ENCODE measurements at regions not wholly inside any gene's neighbourhood (a gene's known extent, or its start where the extent isn't known, plus 50 kb on each side); places are given as distances from the start of the nearest gene placed in this dataset.

DNA sequence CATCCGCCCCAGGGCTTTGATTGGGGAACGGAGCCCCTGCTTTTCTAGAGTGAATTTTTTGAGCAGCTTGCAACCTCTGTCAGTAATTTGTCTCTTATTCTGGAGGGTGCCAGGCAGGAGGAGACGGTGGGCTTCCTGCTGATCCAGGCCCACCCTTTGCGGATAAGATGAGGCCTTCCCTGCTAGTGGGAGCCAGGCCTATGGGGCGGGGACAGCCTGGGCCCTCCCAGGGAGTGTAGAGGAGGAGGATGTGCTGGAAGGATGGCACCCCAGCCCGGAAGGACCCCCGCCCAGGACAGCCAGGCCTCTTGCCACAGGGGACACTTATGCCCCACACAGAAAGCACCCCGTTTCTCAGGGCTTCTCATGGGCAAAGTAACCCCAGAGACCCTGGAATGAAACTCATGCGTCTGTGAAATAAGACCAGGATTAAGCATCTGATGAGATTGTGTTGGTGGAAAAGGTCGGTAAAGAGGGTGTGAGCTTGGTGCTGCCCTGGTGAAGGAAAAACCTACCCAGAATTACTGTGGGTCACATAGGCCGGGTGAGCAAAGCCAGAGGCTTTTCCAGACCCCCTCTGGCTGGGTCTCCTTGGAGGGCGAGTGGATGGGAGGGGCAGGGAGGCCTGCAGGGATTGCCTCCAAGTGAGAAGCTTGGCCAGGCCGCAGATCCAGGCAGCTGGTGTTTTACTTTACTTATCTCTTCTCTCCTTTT lies 118.7 kb downstream of the SIK1 start:
- Histone ChIP-seq H3K9ac (no peak overlapping the region), H3K9me2 (no peaks in the 10 kb centered on the region), H3K79me2 (ENCODE audit: insufficient read depth) (no peaks in the 10 kb centered on the region), H3K4me1 (ENCODE audit: control insufficient read depth in 1 of 2, insufficient read depth in 2 of 2, low read depth in 1 of 2, low read length in 1 of 2) (peaks cover 0 to 8% of the 10 kb centered on the region in 2 experiments; a peak in 1 of 4 replicates), H3K27me3 (ENCODE audit: insufficient read depth) (no peaks in the 10 kb centered on the region), H3K27ac (ENCODE audit: low read depth in 2 of 2, low read length in 1 of 2) (no peak overlapping the region), H3K36me3 (replicated peaks in 1 of 2; ENCODE audit: control insufficient read depth in 1 of 2, insufficient read depth in 2 of 2, low read length in 1 of 2) (no peaks in the 10 kb centered on the region), H3K9me3 (no peaks in the 10 kb centered on the region), H2AFZ (ENCODE audit: low read depth) (no peak overlapping the region), H3F3A (replicated peaks; ENCODE audit: insufficient read depth) (no peaks in the 10 kb centered on the region), H3K4me3 (ENCODE audit: low read depth in 2 of 2, low read length in 1 of 2) (no peak overlapping the region), H4K20me1 (ENCODE audit: insufficient read depth) (no peaks in the 10 kb centered on the region), H3K4me2 (no peak overlapping the region)
- ChIA-PET POLR2A (interaction anchor here (0.9 kb wide), 1 partner anchor 12 kb away, joined by 3 read pairs; no protein-coding TSS in a partner anchor), CTCF (no interaction called here)
- 77% methylated on average over 10 of the region's 13 CpGs for WGBS (ENCODE audit: low lambda C conversion rate)
- TF ChIP-seq GABPA (IDR thresholded peaks at IDR 0.05; ENCODE audit: low read depth), result no peak
- TF ChIP-seq, protein P1, sequence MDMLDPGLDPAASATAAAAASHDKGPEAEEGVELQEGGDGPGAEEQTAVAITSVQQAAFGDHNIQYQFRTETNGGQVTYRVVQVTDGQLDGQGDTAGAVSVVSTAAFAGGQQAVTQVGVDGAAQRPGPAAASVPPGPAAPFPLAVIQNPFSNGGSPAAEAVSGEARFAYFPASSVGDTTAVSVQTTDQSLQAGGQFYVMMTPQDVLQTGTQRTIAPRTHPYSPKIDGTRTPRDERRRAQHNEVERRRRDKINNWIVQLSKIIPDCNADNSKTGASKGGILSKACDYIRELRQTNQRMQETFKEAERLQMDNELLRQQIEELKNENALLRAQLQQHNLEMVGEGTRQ (IDR thresholded peaks at IDR 0.05; ENCODE audit: borderline replicate concordance, low read depth, low read length), result no peak
- TF ChIP-seq YY1 (IDR thresholded peaks at IDR 0.05; ENCODE audit: low read depth), result no peak
- no peak for TF ChIP-seq SMC3 (IDR thresholded peaks at IDR 0.05; ENCODE audit: low read depth, low read length)
- no peak for TF ChIP-seq RAD21 (IDR thresholded peaks at IDR 0.05; ENCODE audit: low read length)
- no peak for TF ChIP-seq NFIC (IDR thresholded peaks at IDR 0.05; ENCODE audit: borderline replicate concordance)
- TF ChIP-seq, protein P2, sequence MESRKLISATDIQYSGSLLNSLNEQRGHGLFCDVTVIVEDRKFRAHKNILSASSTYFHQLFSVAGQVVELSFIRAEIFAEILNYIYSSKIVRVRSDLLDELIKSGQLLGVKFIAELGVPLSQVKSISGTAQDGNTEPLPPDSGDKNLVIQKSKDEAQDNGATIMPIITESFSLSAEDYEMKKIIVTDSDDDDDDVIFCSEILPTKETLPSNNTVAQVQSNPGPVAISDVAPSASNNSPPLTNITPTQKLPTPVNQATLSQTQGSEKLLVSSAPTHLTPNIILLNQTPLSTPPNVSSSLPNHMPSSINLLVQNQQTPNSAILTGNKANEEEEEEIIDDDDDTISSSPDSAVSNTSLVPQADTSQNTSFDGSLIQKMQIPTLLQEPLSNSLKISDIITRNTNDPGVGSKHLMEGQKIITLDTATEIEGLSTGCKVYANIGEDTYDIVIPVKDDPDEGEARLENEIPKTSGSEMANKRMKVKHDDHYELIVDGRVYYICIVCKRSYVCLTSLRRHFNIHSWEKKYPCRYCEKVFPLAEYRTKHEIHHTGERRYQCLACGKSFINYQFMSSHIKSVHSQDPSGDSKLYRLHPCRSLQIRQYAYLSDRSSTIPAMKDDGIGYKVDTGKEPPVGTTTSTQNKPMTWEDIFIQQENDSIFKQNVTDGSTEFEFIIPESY (IDR thresholded peaks at IDR 0.05; ENCODE audit: borderline replicate concordance, low read depth), result no peak
- TF ChIP-seq FOSL2 (IDR thresholded peaks at IDR 0.05; ENCODE audit: borderline replicate concordance, low read depth), result no peak
- TF ChIP-seq GATA2 (CRISPR knock-in tag; IDR thresholded peaks at IDR 0.05), result no peak
- TF ChIP-seq, protein P3, sequence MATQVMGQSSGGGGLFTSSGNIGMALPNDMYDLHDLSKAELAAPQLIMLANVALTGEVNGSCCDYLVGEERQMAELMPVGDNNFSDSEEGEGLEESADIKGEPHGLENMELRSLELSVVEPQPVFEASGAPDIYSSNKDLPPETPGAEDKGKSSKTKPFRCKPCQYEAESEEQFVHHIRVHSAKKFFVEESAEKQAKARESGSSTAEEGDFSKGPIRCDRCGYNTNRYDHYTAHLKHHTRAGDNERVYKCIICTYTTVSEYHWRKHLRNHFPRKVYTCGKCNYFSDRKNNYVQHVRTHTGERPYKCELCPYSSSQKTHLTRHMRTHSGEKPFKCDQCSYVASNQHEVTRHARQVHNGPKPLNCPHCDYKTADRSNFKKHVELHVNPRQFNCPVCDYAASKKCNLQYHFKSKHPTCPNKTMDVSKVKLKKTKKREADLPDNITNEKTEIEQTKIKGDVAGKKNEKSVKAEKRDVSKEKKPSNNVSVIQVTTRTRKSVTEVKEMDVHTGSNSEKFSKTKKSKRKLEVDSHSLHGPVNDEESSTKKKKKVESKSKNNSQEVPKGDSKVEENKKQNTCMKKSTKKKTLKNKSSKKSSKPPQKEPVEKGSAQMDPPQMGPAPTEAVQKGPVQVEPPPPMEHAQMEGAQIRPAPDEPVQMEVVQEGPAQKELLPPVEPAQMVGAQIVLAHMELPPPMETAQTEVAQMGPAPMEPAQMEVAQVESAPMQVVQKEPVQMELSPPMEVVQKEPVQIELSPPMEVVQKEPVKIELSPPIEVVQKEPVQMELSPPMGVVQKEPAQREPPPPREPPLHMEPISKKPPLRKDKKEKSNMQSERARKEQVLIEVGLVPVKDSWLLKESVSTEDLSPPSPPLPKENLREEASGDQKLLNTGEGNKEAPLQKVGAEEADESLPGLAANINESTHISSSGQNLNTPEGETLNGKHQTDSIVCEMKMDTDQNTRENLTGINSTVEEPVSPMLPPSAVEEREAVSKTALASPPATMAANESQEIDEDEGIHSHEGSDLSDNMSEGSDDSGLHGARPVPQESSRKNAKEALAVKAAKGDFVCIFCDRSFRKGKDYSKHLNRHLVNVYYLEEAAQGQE (IDR thresholded peaks at IDR 0.05; ENCODE audit: low read depth, low read length), result no peak
- TF ChIP-seq RCOR1 (IDR thresholded peaks at IDR 0.05; ENCODE audit: low read length), result no peak
- no peak for TF ChIP-seq TEAD4 (IDR thresholded peaks at IDR 0.05; ENCODE audit: borderline replicate concordance, insufficient read depth)
- no peak for TF ChIP-seq SIN3A (IDR thresholded peaks at IDR 0.05; ENCODE audit: borderline replicate concordance, low read depth, low read length)
- no peak for TF ChIP-seq RFX5 (IDR thresholded peaks at IDR 0.05; ENCODE audit: low read length)
- TF ChIP-seq POLR2AphosphoS5 (IDR thresholded peaks at IDR 0.05; ENCODE audit: low read depth, low read length), result no peak
- TF ChIP-seq RXRA (IDR thresholded peaks at IDR 0.05; ENCODE audit: borderline replicate concordance, low read depth), result no peak
- TF ChIP-seq, protein P4, sequence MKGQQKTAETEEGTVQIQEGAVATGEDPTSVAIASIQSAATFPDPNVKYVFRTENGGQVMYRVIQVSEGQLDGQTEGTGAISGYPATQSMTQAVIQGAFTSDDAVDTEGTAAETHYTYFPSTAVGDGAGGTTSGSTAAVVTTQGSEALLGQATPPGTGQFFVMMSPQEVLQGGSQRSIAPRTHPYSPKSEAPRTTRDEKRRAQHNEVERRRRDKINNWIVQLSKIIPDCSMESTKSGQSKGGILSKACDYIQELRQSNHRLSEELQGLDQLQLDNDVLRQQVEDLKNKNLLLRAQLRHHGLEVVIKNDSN (IDR thresholded peaks at IDR 0.05; ENCODE audit: borderline replicate concordance, low read depth), result no peak
- TF ChIP-seq TCF12 (IDR thresholded peaks at IDR 0.05), result no peak
- no peak for DNase-seq

Measured in SK-N-SH (cell line).